GM21447 (cell line): ENCODE measurements at regions not wholly inside any gene's neighbourhood (a gene's known extent, or its start where the extent isn't known, plus 50 kb on each side); places are given as distances from the start of the nearest gene placed in this dataset.
"Not testable (repeated sequence)": the region's sequence is repeated elsewhere in the genome, so short reads cannot be mapped to it uniquely, and the experiment has no call there.

Source experiments
- ATAC-seq: cut with Tn5 transposase; IDR thresholded peaks from one replicate; pipeline ENCODE4 v1.9.1; 2021; ENCODE audit not compliant: unreplicated experiment

GRCh38 chr12:46524778-46525177 is 152.2 kb upstream of the SLC38A2 start:
- no peak for ATAC-seq

- ATAC-seq: no peak
Observed at GRCh38 chr12:46523863-46524770, 151.5 kb upstream of the SLC38A2 start.

GRCh38 chr12:46523446-46523845 is 150.9 kb upstream of the SLC38A2 start:
- ATAC-seq: no peak

- no peak for ATAC-seq
Observed at GRCh38 chr12:46522071-46522470, 149.5 kb upstream of the SLC38A2 start.

GRCh38 chr12:46521145-46521544 is 148.6 kb upstream of the SLC38A2 start:
- no peak for ATAC-seq

- ATAC-seq: no peak
Observed at GRCh38 chr12:46519407-46519806, 146.8 kb upstream of the SLC38A2 start.

GRCh38 chr12:46518729-46519128 is 146.2 kb upstream of the SLC38A2 start:
- no peak for ATAC-seq

- no peak for ATAC-seq
Observed at GRCh38 chr12:46518169-46518568, 145.6 kb upstream of the SLC38A2 start.

- peak; percentile 25 for ATAC-seq
Observed at GRCh38 chr12:46517579-46517962, 145.0 kb upstream of the SLC38A2 start.

- peak; percentile 97 for ATAC-seq
Observed at GRCh38 chr12:46516933-46517578, 144.5 kb upstream of the SLC38A2 start.

GRCh38 chr12:46516238-46516932 is 143.8 kb upstream of the SLC38A2 start:
- ATAC-seq: no peak

- ATAC-seq: no peak
Observed at GRCh38 chr12:46515829-46516228, 143.3 kb upstream of the SLC38A2 start.

- no peak for ATAC-seq
Observed at GRCh38 chr12:46514886-46515285, 142.3 kb upstream of the SLC38A2 start.

GRCh38 chr12:46510257-46510656 is 137.7 kb upstream of the SLC38A2 start:
- not testable (repeated sequence) for ATAC-seq

- no peak for ATAC-seq
Observed at GRCh38 chr12:46509135-46509534, 136.6 kb upstream of the SLC38A2 start.

- ATAC-seq: no peak
Observed at GRCh38 chr12:46508651-46509050, 136.1 kb upstream of the SLC38A2 start.

- no peak for ATAC-seq
Observed at GRCh38 chr12:46507766-46508165, 135.2 kb upstream of the SLC38A2 start.

GRCh38 chr12:46506961-46507360 is 134.4 kb upstream of the SLC38A2 start:
- no peak for ATAC-seq

GRCh38 chr12:46506198-46506597 is 133.6 kb upstream of the SLC38A2 start:
- no peak for ATAC-seq

- ATAC-seq: no peak
Observed at GRCh38 chr12:46504494-46504893, 131.9 kb upstream of the SLC38A2 start.

- no peak for ATAC-seq
Observed at GRCh38 chr12:46503637-46504175, 131.1 kb upstream of the SLC38A2 start.
